ENCODE measurements at regions not wholly inside any gene's neighbourhood (a gene's known extent, or its start where the extent isn't known, plus 50 kb on each side); places are given as distances from the start of the nearest gene placed in this dataset.

DNA sequence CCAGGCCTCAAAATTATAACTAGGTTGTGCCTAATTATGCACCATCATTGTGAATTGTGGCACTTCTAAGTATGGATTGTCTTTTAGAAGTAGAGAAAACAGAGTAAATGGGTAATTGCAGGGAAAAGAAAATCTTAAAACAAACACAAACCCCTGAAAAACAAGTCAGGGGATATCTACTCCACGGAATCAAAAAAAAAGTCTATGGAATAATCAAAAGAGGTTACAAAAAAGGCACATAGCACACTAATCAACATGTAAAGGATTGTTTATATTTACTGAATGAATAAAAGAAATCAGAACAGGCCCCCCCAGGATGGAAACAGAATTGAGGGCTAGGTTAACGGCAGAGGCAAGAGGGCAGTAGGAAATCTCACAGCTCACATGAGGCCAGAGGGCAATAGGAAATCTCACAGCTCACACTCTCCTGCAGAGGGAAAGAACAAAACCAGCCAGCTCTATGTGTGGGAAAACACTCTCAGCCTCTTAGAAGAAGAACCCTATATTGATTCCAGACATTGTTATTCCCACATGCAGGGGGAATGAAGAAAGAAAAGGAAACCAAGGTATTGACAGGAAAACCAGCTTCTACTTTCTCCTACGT, 72.7 kb upstream of the FNDC3B start:
- Histone ChIP-seq H3K4me1 (ENCODE audit: insufficient read depth) (peaks cover 3% of the 10 kb centered on the region; the same call in 1 of the 2 replicates), H3F3A (replicated peaks; ENCODE audit: low read depth) (no peaks in the 10 kb centered on the region), H3K4me2 (no peak overlapping the region), H3K27ac (ENCODE audit: low read depth) (no peak overlapping the region), H3K9me2 (ENCODE audit: insufficient read depth) (no peaks in the 10 kb centered on the region), H3K4me3 (no peak overlapping the region), H3K79me2 (replicated peaks; ENCODE audit: insufficient read depth) (no peaks in the 10 kb centered on the region), H3K27me3 (ENCODE audit: insufficient read depth) (no peaks in the 10 kb centered on the region), H3K36me3 (ENCODE audit: insufficient read depth) (no peaks in the 10 kb centered on the region), H2AFZ (peak overlapping the region; percentile 78), H4K20me1 (replicated peaks; ENCODE audit: insufficient read depth) (no peaks in the 10 kb centered on the region)
- DNase-seq (ENCODE audit: low spot score) (no peak), ATAC-seq (no peak)
- H3K27me3 Mint-ChIP-seq (ENCODE audit: insufficient read depth, low read depth, poor library complexity): peaks cover 4% of the 10 kb centered on the region
- H3K4me3 Mint-ChIP-seq: no peak overlapping the region
- no peak for TF ChIP-seq STAT1 (IDR thresholded peaks at IDR 0.05; ENCODE audit: unreplicated experiment)
- no peak for TF ChIP-seq CREB1 (CRISPR knock-in tag; IDR thresholded peaks at IDR 0.05; ENCODE audit: low read depth)
- no peak for TF ChIP-seq EZH2 (IDR thresholded peaks at IDR 0.05; ENCODE audit: low read depth, unreplicated experiment)
- no peak for TF ChIP-seq NANOG (IDR thresholded peaks at IDR 0.05; ENCODE audit: borderline replicate concordance)
- no peak for TF ChIP-seq EZH2phosphoT487 (IDR thresholded peaks at IDR 0.05; ENCODE audit: unreplicated experiment)
- TF ChIP-seq, protein P1, sequence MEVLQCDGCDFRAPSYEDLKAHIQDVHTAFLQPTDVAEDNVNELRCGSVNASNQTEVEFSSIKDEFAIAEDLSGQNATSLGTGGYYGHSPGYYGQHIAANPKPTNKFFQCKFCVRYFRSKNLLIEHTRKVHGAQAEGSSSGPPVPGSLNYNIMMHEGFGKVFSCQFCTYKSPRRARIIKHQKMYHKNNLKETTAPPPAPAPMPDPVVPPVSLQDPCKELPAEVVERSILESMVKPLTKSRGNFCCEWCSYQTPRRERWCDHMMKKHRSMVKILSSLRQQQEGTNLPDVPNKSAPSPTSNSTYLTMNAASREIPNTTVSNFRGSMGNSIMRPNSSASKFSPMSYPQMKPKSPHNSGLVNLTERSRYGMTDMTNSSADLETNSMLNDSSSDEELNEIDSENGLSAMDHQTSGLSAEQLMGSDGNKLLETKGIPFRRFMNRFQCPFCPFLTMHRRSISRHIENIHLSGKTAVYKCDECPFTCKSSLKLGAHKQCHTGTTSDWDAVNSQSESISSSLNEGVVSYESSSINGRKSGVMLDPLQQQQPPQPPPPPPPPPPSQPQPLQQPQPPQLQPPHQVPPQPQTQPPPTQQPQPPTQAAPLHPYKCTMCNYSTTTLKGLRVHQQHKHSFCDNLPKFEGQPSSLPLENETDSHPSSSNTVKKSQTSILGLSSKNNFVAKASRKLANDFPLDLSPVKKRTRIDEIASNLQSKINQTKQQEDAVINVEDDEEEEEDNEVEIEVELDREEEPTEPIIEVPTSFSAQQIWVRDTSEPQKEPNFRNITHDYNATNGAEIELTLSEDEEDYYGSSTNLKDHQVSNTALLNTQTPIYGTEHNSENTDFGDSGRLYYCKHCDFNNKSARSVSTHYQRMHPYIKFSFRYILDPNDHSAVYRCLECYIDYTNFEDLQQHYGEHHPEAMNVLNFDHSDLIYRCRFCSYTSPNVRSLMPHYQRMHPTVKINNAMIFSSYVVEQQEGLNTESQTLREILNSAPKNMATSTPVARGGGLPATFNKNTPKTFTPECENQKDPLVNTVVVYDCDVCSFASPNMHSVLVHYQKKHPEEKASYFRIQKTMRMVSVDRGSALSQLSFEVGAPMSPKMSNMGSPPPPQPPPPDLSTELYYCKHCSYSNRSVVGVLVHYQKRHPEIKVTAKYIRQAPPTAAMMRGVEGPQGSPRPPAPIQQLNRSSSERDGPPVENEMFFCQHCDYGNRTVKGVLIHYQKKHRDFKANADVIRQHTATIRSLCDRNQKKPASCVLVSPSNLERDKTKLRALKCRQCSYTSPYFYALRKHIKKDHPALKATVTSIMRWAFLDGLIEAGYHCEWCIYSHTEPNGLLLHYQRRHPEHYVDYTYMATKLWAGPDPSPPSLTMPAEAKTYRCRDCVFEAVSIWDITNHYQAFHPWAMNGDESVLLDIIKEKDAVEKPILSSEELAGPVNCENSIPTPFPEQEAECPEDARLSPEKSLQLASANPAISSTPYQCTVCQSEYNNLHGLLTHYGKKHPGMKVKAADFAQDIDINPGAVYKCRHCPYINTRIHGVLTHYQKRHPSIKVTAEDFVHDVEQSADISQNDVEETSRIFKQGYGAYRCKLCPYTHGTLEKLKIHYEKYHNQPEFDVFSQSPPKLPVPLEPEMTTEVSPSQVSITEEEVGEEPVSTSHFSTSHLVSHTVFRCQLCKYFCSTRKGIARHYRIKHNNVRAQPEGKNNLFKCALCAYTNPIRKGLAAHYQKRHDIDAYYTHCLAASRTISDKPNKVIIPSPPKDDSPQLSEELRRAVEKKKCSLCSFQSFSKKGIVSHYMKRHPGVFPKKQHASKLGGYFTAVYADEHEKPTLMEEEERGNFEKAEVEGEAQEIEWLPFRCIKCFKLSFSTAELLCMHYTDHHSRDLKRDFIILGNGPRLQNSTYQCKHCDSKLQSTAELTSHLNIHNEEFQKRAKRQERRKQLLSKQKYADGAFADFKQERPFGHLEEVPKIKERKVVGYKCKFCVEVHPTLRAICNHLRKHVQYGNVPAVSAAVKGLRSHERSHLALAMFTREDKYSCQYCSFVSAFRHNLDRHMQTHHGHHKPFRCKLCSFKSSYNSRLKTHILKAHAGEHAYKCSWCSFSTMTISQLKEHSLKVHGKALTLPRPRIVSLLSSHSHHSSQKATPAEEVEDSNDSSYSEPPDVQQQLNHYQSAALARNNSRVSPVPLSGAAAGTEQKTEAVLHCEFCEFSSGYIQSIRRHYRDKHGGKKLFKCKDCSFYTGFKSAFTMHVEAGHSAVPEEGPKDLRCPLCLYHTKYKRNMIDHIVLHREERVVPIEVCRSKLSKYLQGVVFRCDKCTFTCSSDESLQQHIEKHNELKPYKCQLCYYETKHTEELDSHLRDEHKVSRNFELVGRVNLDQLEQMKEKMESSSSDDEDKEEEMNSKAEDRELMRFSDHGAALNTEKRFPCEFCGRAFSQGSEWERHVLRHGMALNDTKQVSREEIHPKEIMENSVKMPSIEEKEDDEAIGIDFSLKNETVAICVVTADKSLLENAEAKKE (CRISPR knock-in tag; IDR thresholded peaks at IDR 0.05): no peak
- no peak for TF ChIP-seq POLR2AphosphoS5 (IDR thresholded peaks at IDR 0.05; ENCODE audit: low read depth)
- H3K36me3 Mint-ChIP-seq (ENCODE audit: low read depth): no peaks in the 10 kb centered on the region
- no peaks in the 10 kb centered on the region; the same call in 2 of the 3 replicates for H3K9me3 Mint-ChIP-seq
- H3K4me1 Mint-ChIP-seq: peaks cover 9% of the 10 kb centered on the region
- H3K27ac Mint-ChIP-seq: no peak overlapping the region; the same call in 1 of the 2 replicates

All from GM23338 (cell line).